Fibroblast of lung (primary cell): ENCODE measurements at regions not wholly inside any gene's neighbourhood (a gene's known extent, or its start where the extent isn't known, plus 50 kb on each side); places are given as distances from the start of the nearest gene placed in this dataset.

Source experiments
- DNase-seq, 2 donors: peaks; one replicate each; pipeline versions ENCODE4 v3.0.0 to v3.0.0-alpha.2; 2010; ENCODE audit warnings: low read depth in 2 of 2
- H2AFZ ChIP-seq: 2 replicates; pipeline ENCODE4 v1.5.1; 2012; ENCODE audit warnings: low read length, control low read depth, inconsistent platforms
- H3K27ac ChIP-seq: 2 replicates; pipeline ENCODE4 v1.5.1; 2011; ENCODE audit warnings: low read length, control low read depth; ENCODE audit not compliant: insufficient read depth
- H3K27me3 ChIP-seq: 2 replicates; pipeline ENCODE4 v1.5.1; 2011; ENCODE audit warnings: mild to moderate bottlenecking, low read length; ENCODE audit not compliant: control insufficient read depth, insufficient read depth
- H3K36me3 ChIP-seq: 2 replicates; pipeline ENCODE4 v1.5.1; 2011; ENCODE audit warnings: low read length; ENCODE audit not compliant: control insufficient read depth, insufficient read depth
- H3K4me1 ChIP-seq: 2 replicates; pipeline ENCODE4 v1.5.1; 2011; ENCODE audit warnings: low read length; ENCODE audit not compliant: control insufficient read depth, insufficient read depth; ENCODE audit errors: extremely low read depth
- H3K4me2 ChIP-seq: 2 replicates; pipeline ENCODE4 v1.5.1; 2011; ENCODE audit warnings: low read length, control low read depth; ENCODE audit not compliant: insufficient read depth; ENCODE audit errors: extremely low read depth
- H3K4me3 ChIP-seq, 4 experiments: fragments of 200-600 bp in 1 of 4; sonication (generic) in 1 of 4; replicated peaks in 1 of 4; 2 replicates each; pipeline ENCODE4 v1.5.1; 2011 to 2016; ENCODE audit warnings: low read length in 4 of 4, low read depth in 3 of 4, mild to moderate bottlenecking in 3 of 4, control low read depth in 2 of 4, inconsistent platforms in 1 of 4, mixed read lengths in 1 of 4; ENCODE audit not compliant: insufficient read depth in 1 of 4; ENCODE audit errors: control extremely low read depth in 1 of 4
- H3K79me2 ChIP-seq: 2 replicates; pipeline ENCODE4 v1.5.1; 2012; ENCODE audit warnings: mild to moderate bottlenecking, low read length, inconsistent platforms; ENCODE audit not compliant: control insufficient read depth, insufficient read depth
- H3K9ac ChIP-seq: 2 replicates; pipeline ENCODE4 v1.5.1; 2011; ENCODE audit warnings: mild to moderate bottlenecking, low read length, control low read depth; ENCODE audit not compliant: insufficient read depth
- H3K9me3 ChIP-seq: 2 replicates; pipeline ENCODE4 v1.5.1; 2012; ENCODE audit warnings: low read depth, low read length; ENCODE audit not compliant: control insufficient read depth, insufficient read depth
- H4K20me1 ChIP-seq: 2 replicates; pipeline ENCODE4 v1.5.1; 2011; ENCODE audit warnings: low read length; ENCODE audit not compliant: control insufficient read depth, insufficient read depth; ENCODE audit errors: extremely low read depth
- EZH2 ChIP-seq: IDR thresholded peaks from 2 replicates; pipeline ENCODE4 v1.5.1; 2012; ENCODE audit warnings: low read length, control low read depth, mild to moderate bottlenecking; ENCODE audit errors: missing control alignments
- TF ChIP-seq, protein P1 (sequence below), 2 donors: IDR thresholded peaks in 1 of 2; conservative IDR thresholded peaks in 1 of 2; 1 replicate in 1 of 2; 2 replicates in 1 of 2; pipeline ENCODE4 v1.5.1; 2011 to 2012; ENCODE audit warnings: low read length in 2 of 2, control low read depth in 1 of 2, inconsistent platforms in 1 of 2, low read depth in 1 of 2, mild to moderate bottlenecking in 1 of 2

DNA sequence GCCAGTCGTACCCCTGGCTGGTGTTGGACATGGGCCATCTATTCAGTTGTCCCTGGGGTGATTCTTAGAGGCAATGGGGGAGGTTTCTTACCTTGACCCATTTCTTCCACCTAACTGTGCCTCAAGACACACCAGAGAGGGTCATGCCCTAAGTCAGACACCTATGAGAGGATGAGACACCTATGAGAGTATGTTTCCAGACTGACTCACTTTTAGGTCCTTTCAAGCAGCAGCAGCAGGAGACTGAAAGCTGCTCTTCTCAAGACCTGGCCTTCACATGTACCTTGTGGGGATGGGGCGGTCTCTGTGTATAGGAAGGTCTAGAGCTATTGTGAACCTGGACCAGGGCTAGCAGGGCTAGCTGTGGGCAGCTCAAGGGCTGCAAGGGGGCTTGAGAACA is 130.1 kb downstream of the TENT4A start:
- Histone ChIP-seq H2AFZ (no peak overlapping the region), H4K20me1 (no peaks in the 10 kb centered on the region), H3K9ac (no peak overlapping the region), H3K79me2 (no peaks in the 10 kb centered on the region), H3K27me3 (no peaks in the 10 kb centered on the region), H3K4me3 (no peak overlapping the region), H3K4me2 (no peak overlapping the region), H3K4me1 (no peaks in the 10 kb centered on the region), H3K36me3 (no peaks in the 10 kb centered on the region), H3K9me3 (no peaks in the 10 kb centered on the region), H3K27ac (no peak overlapping the region)
- no peak for TF ChIP-seq EZH2
- DNase-seq = no peak

GRCh38 chr5:6843821-6844220 is 130.6 kb downstream of the TENT4A start:
- no peak overlapping the region for H3K4me3 ChIP-seq
- no peak overlapping the region for H2AFZ ChIP-seq
- H3K4me1 ChIP-seq = no peaks in the 10 kb centered on the region
- no peak overlapping the region for H3K4me2 ChIP-seq
- no peak overlapping the region for H3K27ac ChIP-seq
- H3K9ac ChIP-seq = no peak overlapping the region
- no peaks in the 10 kb centered on the region for H3K27me3 ChIP-seq
- no peaks in the 10 kb centered on the region for H3K79me2 ChIP-seq
- no peak for DNase-seq
- H3K36me3 ChIP-seq = no peaks in the 10 kb centered on the region
- TF ChIP-seq, protein P1, sequence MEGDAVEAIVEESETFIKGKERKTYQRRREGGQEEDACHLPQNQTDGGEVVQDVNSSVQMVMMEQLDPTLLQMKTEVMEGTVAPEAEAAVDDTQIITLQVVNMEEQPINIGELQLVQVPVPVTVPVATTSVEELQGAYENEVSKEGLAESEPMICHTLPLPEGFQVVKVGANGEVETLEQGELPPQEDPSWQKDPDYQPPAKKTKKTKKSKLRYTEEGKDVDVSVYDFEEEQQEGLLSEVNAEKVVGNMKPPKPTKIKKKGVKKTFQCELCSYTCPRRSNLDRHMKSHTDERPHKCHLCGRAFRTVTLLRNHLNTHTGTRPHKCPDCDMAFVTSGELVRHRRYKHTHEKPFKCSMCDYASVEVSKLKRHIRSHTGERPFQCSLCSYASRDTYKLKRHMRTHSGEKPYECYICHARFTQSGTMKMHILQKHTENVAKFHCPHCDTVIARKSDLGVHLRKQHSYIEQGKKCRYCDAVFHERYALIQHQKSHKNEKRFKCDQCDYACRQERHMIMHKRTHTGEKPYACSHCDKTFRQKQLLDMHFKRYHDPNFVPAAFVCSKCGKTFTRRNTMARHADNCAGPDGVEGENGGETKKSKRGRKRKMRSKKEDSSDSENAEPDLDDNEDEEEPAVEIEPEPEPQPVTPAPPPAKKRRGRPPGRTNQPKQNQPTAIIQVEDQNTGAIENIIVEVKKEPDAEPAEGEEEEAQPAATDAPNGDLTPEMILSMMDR (conservative IDR thresholded peaks at IDR 0.05 in 1 of 2, IDR thresholded peaks at IDR 0.05 in 1 of 2; ENCODE audit: low read depth in 1 of 2, low read length in 2 of 2) = no peak
- no peak for TF ChIP-seq EZH2
- no peaks in the 10 kb centered on the region for H3K9me3 ChIP-seq
- no peaks in the 10 kb centered on the region for H4K20me1 ChIP-seq

DNA sequence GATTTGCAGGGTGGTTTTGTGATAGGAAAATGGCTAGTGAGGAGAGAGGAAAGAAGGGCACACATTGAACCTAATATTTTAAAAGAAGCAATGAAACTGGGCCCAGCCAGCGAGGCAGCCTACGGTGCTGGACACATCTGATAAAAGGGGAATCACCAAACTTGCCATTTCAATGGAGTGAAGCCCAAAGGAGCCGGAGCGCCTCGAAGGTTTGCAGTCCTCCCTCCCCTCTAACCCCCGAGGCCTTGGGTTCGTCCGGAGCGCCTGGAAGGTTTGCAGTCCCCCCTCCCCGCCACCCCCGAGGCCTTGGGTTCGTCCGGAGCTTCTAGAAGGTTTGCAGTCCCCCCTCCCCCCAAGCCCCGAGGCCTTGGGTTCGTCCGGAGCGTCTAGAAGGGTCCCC is 132.6 kb downstream of the TENT4A start:
- H2AFZ ChIP-seq = no peak overlapping the region
- DNase-seq = no peak
- TF ChIP-seq, protein P1 (conservative IDR thresholded peaks at IDR 0.05 in 1 of 2, IDR thresholded peaks at IDR 0.05 in 1 of 2; ENCODE audit: low read depth in 1 of 2, low read length in 2 of 2) = no peak
- no peak for TF ChIP-seq EZH2
- no peaks in the 10 kb centered on the region for H3K27me3 ChIP-seq
- H3K4me2 ChIP-seq = no peak overlapping the region
- H3K27ac ChIP-seq = no peak overlapping the region
- H3K79me2 ChIP-seq = no peaks in the 10 kb centered on the region
- H3K9me3 ChIP-seq = no peaks in the 10 kb centered on the region
- H4K20me1 ChIP-seq = no peaks in the 10 kb centered on the region
- H3K4me1 ChIP-seq = no peaks in the 10 kb centered on the region
- no peak overlapping the region for H3K4me3 ChIP-seq
- H3K36me3 ChIP-seq = no peaks in the 10 kb centered on the region
- no peak overlapping the region for H3K9ac ChIP-seq
